PC-3 (cell line): ENCODE measurements at regions not wholly inside any gene's neighbourhood (a gene's known extent, or its start where the extent isn't known, plus 50 kb on each side); places are given as distances from the start of the nearest gene placed in this dataset.

Source experiments
- EZH2 ChIP-seq: fragments of 300-600 bp; sonication (generic); IDR thresholded peaks from one replicate; pipeline ENCODE4 v1.6.1; 2017; ENCODE audit warnings: antibody characterized with exemption, mild to moderate bottlenecking, low read length; ENCODE audit not compliant: unreplicated experiment
- TF ChIP-seq, protein P1 (sequence below): fragments of 300-600 bp; sonication (generic); conservative IDR thresholded peaks from 2 replicates; pipeline ENCODE4 v1.5.1; 2017; ENCODE audit warnings: antibody characterized with exemption, low read depth, mild to moderate bottlenecking, low read length

DNA sequence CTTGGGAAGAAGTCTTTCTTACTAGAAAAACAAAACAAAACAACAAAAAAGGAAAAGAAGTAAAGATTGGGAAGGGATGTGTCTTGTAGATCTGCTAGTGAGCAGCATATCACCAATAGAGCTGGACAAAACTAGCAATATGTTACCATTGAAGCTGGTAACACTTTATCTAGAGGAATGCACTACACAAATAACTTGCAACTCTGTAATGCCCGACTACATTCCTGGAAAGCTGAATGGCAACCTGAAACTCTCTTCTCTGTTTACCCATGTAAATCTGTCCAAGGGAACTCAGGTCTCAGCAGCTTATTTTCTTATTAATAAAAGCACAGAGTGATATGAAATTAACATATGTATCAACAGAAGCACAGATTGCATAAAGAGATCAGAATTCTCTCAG lies 624.4 kb downstream of the KCNH5 start:
- no peak for TF ChIP-seq EZH2
- TF ChIP-seq, protein P1, sequence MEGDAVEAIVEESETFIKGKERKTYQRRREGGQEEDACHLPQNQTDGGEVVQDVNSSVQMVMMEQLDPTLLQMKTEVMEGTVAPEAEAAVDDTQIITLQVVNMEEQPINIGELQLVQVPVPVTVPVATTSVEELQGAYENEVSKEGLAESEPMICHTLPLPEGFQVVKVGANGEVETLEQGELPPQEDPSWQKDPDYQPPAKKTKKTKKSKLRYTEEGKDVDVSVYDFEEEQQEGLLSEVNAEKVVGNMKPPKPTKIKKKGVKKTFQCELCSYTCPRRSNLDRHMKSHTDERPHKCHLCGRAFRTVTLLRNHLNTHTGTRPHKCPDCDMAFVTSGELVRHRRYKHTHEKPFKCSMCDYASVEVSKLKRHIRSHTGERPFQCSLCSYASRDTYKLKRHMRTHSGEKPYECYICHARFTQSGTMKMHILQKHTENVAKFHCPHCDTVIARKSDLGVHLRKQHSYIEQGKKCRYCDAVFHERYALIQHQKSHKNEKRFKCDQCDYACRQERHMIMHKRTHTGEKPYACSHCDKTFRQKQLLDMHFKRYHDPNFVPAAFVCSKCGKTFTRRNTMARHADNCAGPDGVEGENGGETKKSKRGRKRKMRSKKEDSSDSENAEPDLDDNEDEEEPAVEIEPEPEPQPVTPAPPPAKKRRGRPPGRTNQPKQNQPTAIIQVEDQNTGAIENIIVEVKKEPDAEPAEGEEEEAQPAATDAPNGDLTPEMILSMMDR: no peak
